AG04449 (cell line): ENCODE measurements at regions not wholly inside any gene's neighbourhood (a gene's known extent, or its start where the extent isn't known, plus 50 kb on each side); places are given as distances from the start of the nearest gene placed in this dataset.

Experiments used
- CTCF ChIA-PET: fragments of 350-600 bp; formaldehyde crosslinking; extraction: SDS; loops from one replicate; lab custom pipeline; 2021; ENCODE audit warnings: antibody characterized with exemption; lab: Yijun Ruan, JAX
- POLR2A ChIA-PET: fragments of 400-600, 350-600 bp; formaldehyde crosslinking; extraction: SDS; loops from one replicate; lab custom pipeline; 2020; ENCODE audit warnings: antibody characterized with exemption, inconsistent platforms; lab: Yijun Ruan, JAX
- DNase-seq: peaks from one replicate; pipeline ENCODE4 v3.0.0-alpha.2; 2010; ENCODE audit warnings: low read depth, low spot score
- H3K4me3 ChIP-seq: 2 replicates; pipeline ENCODE4 v1.5.1; 2011; ENCODE audit warnings: low read depth, mild to moderate bottlenecking, control low read depth, low read length
- TF ChIP-seq, protein P1 (sequence below): IDR thresholded peaks from one replicate; pipeline ENCODE4 v1.5.1; 2011; ENCODE audit warnings: mild to moderate bottlenecking, moderate library complexity, low read length, control low read depth, inconsistent platforms; ENCODE audit not compliant: insufficient read depth; ENCODE audit errors: missing control alignments

- ChIA-PET POLR2A (no interaction called here), CTCF (interaction anchor here (0.5 to 1.5 kb wide), 5 partner anchors 8 to 260 kb away, joined by 3 to 10 read pairs (median 3); no protein-coding TSS in a partner anchor)
- no peak for DNase-seq
- no peak overlapping the region for H3K4me3 ChIP-seq
- TF ChIP-seq, protein P1, sequence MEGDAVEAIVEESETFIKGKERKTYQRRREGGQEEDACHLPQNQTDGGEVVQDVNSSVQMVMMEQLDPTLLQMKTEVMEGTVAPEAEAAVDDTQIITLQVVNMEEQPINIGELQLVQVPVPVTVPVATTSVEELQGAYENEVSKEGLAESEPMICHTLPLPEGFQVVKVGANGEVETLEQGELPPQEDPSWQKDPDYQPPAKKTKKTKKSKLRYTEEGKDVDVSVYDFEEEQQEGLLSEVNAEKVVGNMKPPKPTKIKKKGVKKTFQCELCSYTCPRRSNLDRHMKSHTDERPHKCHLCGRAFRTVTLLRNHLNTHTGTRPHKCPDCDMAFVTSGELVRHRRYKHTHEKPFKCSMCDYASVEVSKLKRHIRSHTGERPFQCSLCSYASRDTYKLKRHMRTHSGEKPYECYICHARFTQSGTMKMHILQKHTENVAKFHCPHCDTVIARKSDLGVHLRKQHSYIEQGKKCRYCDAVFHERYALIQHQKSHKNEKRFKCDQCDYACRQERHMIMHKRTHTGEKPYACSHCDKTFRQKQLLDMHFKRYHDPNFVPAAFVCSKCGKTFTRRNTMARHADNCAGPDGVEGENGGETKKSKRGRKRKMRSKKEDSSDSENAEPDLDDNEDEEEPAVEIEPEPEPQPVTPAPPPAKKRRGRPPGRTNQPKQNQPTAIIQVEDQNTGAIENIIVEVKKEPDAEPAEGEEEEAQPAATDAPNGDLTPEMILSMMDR: no peak
Measured at GRCh38 chr4:26075583-26075982, 161.6 kb downstream of the SMIM20 start.

- DNase-seq: no peak
- TF ChIP-seq, protein P1: no peak
- ChIA-PET CTCF (interaction anchor here (0.5 kb wide), 1 partner anchor 260 kb away, joined by 3 read pairs; no protein-coding TSS in a partner anchor), POLR2A (no interaction called here)
- no peak overlapping the region for H3K4me3 ChIP-seq
Measured at GRCh38 chr4:26076000-26076587, 162.1 kb downstream of the SMIM20 start.

- CTCF ChIA-PET: interaction anchor here (1.4 kb wide), 1 partner anchor 12 kb away, joined by 3 read pairs; no protein-coding TSS in a partner anchor
- TF ChIP-seq, protein P1: no peak
- DNase-seq: no peak
- POLR2A ChIA-PET: no interaction called here
- no peak overlapping the region for H3K4me3 ChIP-seq
Measured at GRCh38 chr4:26076896-26077295, 162.9 kb downstream of the SMIM20 start.

DNA sequence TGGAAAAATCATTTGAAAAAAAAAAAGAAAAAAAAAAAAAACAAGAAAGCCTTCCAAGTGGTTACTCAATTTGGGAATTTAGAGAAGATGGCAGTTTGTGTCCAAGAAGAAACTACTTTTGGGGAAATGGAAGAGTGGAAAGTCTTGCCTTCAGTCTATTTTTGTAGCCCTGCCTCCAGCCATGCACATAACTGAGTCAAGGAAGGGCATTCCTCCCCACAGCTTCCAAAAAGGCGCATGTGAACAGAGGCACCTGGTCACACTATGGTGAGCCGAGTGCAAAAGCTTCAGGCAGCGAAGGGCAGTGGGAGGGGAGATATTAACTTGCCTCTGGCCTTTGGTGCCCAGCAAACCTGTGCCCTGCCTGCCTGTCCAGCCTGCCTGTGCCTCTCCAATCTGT is 163.7 kb downstream of the SMIM20 start:
- CTCF ChIA-PET: interaction anchor here (1.0 to 1.4 kb wide), 3 partner anchors 8 to 88 kb away, joined by 3 to 5 read pairs (median 4); no protein-coding TSS in a partner anchor
- TF ChIP-seq, protein P1: no peak
- H3K4me3 ChIP-seq: no peak overlapping the region
- no peak for DNase-seq
- POLR2A ChIA-PET: no interaction called here

DNA sequence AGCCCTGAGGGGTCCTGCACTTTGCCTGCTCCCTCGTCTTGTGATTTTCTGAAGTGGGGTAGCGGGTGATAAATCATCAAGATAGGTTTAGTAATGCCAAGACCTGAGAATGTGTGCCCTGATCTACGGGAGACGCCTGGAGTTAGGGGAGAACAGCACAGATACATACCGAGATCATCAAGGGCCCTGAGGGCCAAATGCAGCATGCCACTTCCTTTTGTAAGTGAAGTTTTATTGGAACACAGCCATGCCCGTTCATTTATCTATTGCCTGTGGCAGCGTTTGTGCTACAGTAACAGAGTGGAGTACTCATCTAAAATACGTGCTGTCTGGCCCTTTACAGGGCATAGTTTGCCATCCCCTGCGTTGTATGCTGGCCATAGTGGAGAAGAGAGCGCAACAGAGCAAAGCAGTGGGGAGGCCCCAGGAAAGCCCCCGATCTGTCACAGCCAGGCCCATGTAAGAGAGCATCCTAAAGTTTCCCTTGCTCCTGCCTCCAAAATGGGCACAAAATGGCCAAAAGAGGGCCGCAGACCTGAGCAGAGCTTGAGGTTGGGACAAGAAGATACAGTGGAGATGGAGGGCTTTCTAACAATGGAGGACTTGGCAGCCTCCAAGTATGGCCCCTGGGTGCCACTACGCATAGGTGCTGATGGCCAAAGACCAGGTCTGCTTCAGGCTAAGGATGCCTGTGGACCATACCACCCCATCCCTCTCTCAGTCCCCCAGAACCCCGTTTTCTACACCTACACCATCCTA is 167.0 kb downstream of the SMIM20 start:
- TF ChIP-seq, protein P1: no peak
- H3K4me3 ChIP-seq: no peak overlapping the region
- DNase-seq: no peak
- POLR2A ChIA-PET: no interaction called here
- CTCF ChIA-PET: interaction anchor here (0.7 to 4.9 kb wide), 4 partner anchors 10 to 317 kb away, joined by 3 to 35 read pairs (median 14); no protein-coding TSS in a partner anchor

- no peak overlapping the region for H3K4me3 ChIP-seq
- no peak for DNase-seq
- POLR2A ChIA-PET: no interaction called here
- CTCF ChIA-PET: interaction anchor here (0.7 to 4.9 kb wide), 54 partner anchors 7 to 379 kb away, joined by 3 to 35 read pairs (median 4); no protein-coding TSS in a partner anchor
- TF ChIP-seq, protein P1: peak; percentile 30
Measured at GRCh38 chr4:26081795-26082498, 167.9 kb downstream of the SMIM20 start.
